Mesothelial cell of epicardium (in vitro differentiated cells): ENCODE measurements at regions not wholly inside any gene's neighbourhood (a gene's known extent, or its start where the extent isn't known, plus 50 kb on each side); places are given as distances from the start of the nearest gene placed in this dataset.

Experiments used
- DNase-seq, 2 experiments: peaks; one replicate each; pipeline ENCODE4 v3.0.0; 2021; ENCODE audit warnings: low spot score in 2 of 2; ENCODE audit not compliant: unreplicated experiment in 2 of 2
- H3K27ac Mint-ChIP-seq: 2 replicates; pipeline ENCODE4 v1.8.0; 2021; ENCODE audit warnings: mixed read lengths
- H3K27me3 Mint-ChIP-seq: 2 replicates; pipeline ENCODE4 v1.8.0; 2021; ENCODE audit warnings: low read depth, mixed read lengths
- H3K36me3 Mint-ChIP-seq: 2 replicates; pipeline ENCODE4 v1.8.0; 2021; ENCODE audit warnings: mixed read lengths
- H3K4me1 Mint-ChIP-seq: 2 replicates; pipeline ENCODE4 v1.8.0; 2021; ENCODE audit warnings: mixed read lengths
- H3K4me3 Mint-ChIP-seq: 2 replicates; pipeline ENCODE4 v1.8.0; 2021; ENCODE audit warnings: mild to moderate bottlenecking, moderate library complexity, mixed read lengths
- H3K9me3 Mint-ChIP-seq: 2 replicates; pipeline ENCODE4 v1.8.0; 2021; ENCODE audit warnings: mixed read lengths
- CTCF ChIP-seq: fragments of 200-600 bp; sonication (generic); IDR thresholded peaks from one replicate; pipeline ENCODE4 v1.5.0; 2021; ENCODE audit warnings: antibody characterized with exemption; ENCODE audit not compliant: unreplicated experiment

- Mint-ChIP-seq H3K27me3 (no peaks in the 10 kb centered on the region), H3K9me3 (peaks cover 53% of the 10 kb centered on the region), H3K27ac (no peak overlapping the region), H3K4me1 (no peaks in the 10 kb centered on the region), H3K36me3 (peaks cover 12% of the 10 kb centered on the region), H3K4me3 (no peak overlapping the region)
- TF ChIP-seq CTCF, result no peak
- no peak for DNase-seq
These were observed 265.2 kb downstream of the COG6 start for GRCh38 chr13:39920613-39921012.

GRCh38 chr13:39926345-39926744 lies 270.9 kb downstream of the COG6 start:
- H3K9me3 Mint-ChIP-seq, result peaks cover 50% of the 10 kb centered on the region
- TF ChIP-seq CTCF, result no peak
- peaks cover 14% of the 10 kb centered on the region for H3K36me3 Mint-ChIP-seq
- H3K4me1 Mint-ChIP-seq, result peaks cover 10% of the 10 kb centered on the region
- H3K27me3 Mint-ChIP-seq, result no peaks in the 10 kb centered on the region
- H3K4me3 Mint-ChIP-seq, result no peak overlapping the region
- no peak for DNase-seq
- no peak overlapping the region for H3K27ac Mint-ChIP-seq

- TF ChIP-seq CTCF, result no peak
- DNase-seq, result no peak
- H3K9me3 Mint-ChIP-seq, result peaks cover 36% of the 10 kb centered on the region
- H3K27me3 Mint-ChIP-seq, result no peaks in the 10 kb centered on the region
- H3K36me3 Mint-ChIP-seq, result peaks cover 6% of the 10 kb centered on the region
- no peak overlapping the region for H3K27ac Mint-ChIP-seq
- H3K4me3 Mint-ChIP-seq, result no peak overlapping the region
- H3K4me1 Mint-ChIP-seq, result peaks cover 10% of the 10 kb centered on the region
These were observed 272.8 kb downstream of the COG6 start for GRCh38 chr13:39928261-39928660.

GRCh38 chr13:39929583-39929982 lies 274.1 kb downstream of the COG6 start:
- no peak for TF ChIP-seq CTCF
- peaks cover 25% of the 10 kb centered on the region for H3K9me3 Mint-ChIP-seq
- no peak overlapping the region for H3K4me3 Mint-ChIP-seq
- peak overlapping the region; percentile 31 for H3K27ac Mint-ChIP-seq
- no peaks in the 10 kb centered on the region for H3K27me3 Mint-ChIP-seq
- DNase-seq, result no peak
- H3K36me3 Mint-ChIP-seq, result peaks cover 6% of the 10 kb centered on the region
- peaks cover 10% of the 10 kb centered on the region for H3K4me1 Mint-ChIP-seq

GRCh38 chr13:39930060-39930459 lies 274.6 kb downstream of the COG6 start:
- H3K4me1 Mint-ChIP-seq, result peaks cover 10% of the 10 kb centered on the region
- no peak for DNase-seq
- peaks cover 20% of the 10 kb centered on the region for H3K9me3 Mint-ChIP-seq
- H3K36me3 Mint-ChIP-seq, result peaks cover 6% of the 10 kb centered on the region
- no peak for TF ChIP-seq CTCF
- H3K27me3 Mint-ChIP-seq, result no peaks in the 10 kb centered on the region
- no peak overlapping the region for H3K4me3 Mint-ChIP-seq
- peak overlapping the region; percentile 31 for H3K27ac Mint-ChIP-seq
